ENCODE measurements at regions not wholly inside any gene's neighbourhood (a gene's known extent, or its start where the extent isn't known, plus 50 kb on each side); places are given as distances from the start of the nearest gene placed in this dataset.

GRCh38 chr15:95296643-95297042, 1033.9 kb upstream of the NR2F2 start:
- no peak for DNase-seq

DNA sequence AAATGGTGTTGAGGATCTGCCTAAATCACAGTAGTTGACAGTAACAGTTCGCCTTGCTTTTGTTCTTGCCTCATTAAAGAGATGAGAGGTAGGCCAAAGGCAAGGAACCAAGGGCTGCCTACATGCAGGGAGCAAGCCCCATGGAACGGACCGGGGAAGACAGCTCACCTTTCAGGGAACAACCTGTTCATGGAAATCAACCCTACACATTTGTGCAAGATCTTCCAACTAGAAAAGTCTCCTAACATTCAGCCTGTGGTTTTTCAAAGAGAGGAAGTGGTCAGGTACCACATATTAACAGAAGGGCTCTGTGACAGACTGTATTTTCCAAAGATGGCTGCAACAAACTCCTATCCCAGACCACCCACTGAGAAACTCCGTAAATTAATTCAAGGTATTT, 1031.8 kb upstream of the NR2F2 start:
- no peak for DNase-seq

GRCh38 chr15:95300958-95301357, 1029.5 kb upstream of the NR2F2 start:
- DNase-seq: no peak

DNA sequence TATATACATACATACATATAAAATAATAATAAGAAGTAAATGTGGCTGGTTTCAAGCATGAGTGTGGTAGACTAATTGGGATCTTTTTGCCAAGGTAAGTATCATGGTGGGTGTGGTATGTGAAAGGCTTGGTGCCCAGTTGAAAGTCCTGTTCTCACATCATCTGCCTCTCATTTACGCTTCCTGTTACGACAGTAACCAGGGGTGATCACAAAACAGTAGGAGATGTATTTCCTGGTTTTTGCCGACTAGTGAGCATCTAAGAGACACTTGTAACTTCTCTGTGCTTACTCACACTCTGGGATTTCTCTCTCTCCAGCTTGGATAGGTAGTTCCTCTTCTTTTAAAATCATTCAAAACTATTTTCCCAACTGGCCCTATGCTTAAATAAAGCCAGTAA, 1028.3 kb upstream of the NR2F2 start:
- no peak for DNase-seq

GRCh38 chr15:95302809-95303208, 1027.7 kb upstream of the NR2F2 start:
- DNase-seq: no peak

DNA sequence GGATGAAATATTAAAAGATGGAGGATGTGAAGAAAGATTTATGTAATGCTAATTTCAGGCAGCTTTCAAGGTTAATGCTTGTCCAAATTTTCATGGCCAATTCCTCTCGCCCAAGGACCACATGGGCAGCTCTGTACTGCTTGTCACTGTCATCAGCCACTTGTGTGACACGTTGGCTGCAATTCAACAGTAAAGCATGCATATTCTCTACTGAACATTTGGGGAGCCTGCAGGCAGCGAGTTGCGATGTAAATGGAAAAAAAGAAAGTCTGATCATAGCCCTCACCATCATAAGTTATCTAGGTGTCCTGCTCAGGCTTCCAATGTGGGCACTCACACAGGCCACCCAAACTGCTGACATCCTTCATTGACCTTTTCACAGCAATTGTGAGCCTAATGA, 1026.8 kb upstream of the NR2F2 start:
- DNase-seq: no peak

DNA sequence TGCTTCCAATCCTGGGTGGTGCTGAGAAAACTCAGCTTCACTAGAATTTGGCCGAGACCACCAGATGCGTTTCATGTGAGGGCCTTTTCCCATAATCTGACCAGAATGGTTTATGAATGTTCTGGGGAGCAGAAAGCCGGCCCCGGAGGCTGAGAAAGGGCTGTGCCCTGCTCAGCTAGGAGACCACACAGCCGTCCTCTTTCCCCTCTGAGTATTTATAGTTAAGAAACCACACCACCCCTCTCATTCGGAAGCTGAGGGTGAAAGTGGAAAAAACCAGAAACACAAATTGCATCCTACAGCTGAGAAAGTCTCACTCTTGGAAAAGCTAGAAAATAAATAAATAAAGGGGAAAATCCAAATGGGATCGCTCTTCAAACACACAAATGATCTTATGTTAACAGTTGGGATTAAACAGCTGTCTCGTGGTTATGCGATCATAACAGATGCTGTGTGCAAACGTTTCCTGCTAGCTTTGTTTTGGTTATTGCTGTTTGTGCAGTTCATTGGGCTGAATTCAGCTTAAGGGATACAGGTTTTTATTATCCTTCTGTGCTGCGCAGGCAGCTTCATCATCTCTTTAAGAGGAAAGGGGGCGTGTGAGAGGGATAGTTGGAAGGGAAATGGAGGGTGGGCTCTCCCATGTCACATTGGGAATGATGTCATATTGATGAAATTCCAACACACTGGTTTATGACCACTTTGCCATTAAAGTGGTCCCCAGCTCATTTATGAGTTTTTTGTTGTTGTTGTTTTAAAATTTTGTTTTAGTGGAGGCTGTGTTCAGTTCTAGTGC, 1026.2 kb upstream of the NR2F2 start:
- no peak for DNase-seq

GRCh38 chr15:95304947-95305400, 1025.5 kb upstream of the NR2F2 start:
- DNase-seq: no peak

DNA sequence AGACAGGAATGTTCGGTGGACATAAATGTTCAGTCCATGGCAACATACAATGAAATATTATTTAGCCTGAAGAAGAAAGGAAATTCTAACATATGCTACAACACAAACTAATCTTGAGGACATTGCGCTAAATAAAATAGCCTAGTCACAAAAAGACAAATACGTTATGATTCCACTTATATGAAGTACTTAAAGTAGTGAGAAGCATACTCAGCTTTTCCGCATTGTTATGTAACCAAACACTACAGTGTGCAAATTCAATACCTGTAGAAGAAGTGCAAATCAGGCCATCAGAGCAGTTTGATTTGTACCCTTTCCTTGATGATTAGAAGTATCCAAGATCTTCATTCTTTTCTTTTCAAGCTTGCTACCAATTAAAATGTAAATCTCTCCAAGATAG, 1023.4 kb upstream of the NR2F2 start:
- no peak for DNase-seq

DNA sequence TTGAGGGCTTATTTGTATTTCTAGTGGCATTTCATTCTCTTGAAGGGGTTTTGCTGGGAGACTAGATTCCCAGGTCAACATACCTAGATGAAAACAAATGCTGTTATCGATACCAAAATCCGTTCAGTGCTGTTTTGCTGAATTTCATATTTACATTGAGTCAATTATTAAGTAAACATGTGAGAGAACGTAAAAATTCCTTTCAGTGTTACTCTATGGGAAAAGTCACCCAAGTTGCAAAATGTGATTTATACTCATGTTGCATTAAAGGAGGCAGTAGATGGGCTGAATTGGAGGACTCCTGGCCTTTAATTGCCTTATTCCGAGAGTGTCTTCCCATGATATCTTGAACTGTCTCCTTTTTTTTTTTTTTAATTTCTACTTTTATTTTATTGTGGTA, 1011.3 kb upstream of the NR2F2 start:
- DNase-seq: no peak

GRCh38 chr15:95323796-95324195, 1006.7 kb upstream of the NR2F2 start:
- no peak for DNase-seq

- no peak for DNase-seq
Observed at GRCh38 chr15:95324656-95325055, 1005.8 kb upstream of the NR2F2 start.

DNA sequence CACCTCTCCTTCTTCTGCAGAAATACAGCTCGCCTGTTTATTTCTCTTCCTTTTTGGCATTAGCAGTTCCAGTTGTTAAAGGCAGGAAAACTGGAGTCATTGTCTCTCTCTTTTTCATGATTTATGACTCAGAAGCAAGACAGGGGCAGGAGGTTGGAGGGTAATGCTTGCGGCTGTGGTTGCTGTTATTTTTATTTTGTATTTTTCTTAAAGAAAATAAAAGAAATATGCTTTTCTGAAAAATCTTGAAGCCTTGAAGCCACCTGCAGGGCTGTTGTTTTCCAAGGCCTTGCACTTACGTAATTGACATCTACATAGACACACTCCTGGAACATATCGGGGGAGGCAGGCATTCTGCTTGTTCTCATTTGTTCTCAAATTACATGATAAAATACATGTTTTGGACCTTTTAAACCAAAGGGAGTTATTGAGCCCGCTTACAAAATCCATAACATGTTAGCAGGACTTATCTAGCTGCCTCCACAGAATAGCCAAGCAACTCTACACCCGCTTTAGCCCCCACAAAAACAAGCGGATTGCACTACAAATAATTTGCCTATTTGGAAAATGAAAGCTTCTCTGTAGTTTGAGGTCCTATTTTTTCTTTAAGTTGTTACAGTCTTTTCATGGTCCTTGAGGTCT, 1004.6 kb upstream of the NR2F2 start:
- no peak for DNase-seq

- no peak for DNase-seq
Observed at GRCh38 chr15:95326431-95327182, 1003.9 kb upstream of the NR2F2 start.

DNA sequence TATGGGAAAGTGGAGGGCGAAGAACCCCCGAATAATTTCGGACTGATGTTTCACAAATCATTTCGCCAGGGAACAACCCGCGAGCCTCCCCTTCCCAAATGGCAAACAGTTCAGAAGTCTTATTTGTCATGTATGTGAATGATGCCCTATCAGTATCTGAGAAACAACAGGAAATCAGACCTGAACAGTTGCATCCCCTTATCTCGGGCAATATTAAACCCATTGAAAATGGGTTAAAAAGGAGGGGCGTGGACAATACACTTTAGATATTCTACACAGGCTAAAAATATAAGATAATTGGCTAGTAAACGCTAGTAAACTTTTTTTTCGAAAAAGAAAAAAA, 1003.3 kb upstream of the NR2F2 start:
- no peak for DNase-seq

DNA sequence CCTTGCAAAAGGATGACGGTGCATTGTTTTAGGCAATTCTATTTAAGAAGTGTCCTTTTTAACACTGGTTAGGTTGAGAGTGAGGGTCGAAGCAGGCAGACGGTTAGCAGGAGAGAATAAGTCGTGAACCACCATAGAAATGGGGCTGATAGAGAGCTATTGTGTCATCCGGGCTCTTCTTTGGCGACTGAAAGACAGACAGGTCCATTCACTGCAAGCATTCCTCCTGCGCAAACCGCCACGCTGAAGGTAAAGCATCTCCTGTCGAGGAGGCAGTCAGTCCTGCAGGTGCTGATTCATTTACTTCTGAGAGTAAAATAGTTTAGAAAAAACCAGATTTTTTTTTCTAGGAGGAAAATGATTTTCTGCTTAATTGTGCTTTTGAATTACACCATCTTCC, 1002.8 kb upstream of the NR2F2 start:
- DNase-seq: no peak

- DNase-seq: no peak
Observed at GRCh38 chr15:95328559-95328958, 1001.9 kb upstream of the NR2F2 start.

- DNase-seq: no peak
Observed at GRCh38 chr15:95329362-95329761, 1001.1 kb upstream of the NR2F2 start.

- no peak for DNase-seq
Observed at GRCh38 chr15:95341686-95342085, 988.8 kb upstream of the NR2F2 start.

DNA sequence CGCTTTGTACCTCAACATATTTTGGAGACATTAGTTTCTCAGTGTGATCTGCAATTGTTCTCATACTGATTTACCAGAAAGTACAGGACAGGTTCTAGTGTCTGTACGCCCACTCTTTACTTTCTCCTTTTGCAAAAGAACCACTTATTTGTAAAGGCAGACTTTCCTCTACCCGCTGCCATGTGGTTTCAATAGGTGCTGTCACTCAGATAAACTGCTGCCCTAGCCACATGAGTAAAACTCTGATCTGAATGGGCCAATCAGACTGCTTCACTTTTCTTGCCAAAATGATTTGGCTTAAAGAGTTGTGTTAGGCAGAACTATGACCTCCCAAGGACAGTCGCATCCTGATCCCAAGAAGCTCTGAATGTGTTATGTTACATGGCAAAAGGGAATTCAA, 984.6 kb upstream of the NR2F2 start:
- DNase-seq: no peak

GRCh38 chr15:95346721-95347475, 983.6 kb upstream of the NR2F2 start:
- DNase-seq: no peak

DNA sequence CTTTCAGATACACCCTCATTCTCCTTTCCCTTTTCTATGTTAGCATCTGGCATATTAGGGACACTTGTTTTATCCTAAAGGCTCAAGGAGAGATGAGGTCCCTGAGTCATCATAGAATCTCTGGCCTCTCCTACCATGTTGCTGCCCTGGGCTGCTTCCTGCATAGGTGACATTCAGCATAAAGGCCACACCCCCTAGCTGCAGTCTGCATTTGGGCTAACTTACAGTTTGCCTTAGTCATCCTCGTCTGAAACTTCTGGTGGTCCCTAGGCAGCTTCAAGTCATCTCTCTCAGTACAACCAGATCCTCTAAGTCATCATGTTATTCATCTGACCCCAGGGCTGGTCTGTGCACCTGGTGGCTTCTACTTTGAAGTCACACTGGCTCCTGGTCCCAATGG, 982.7 kb upstream of the NR2F2 start:
- no peak for DNase-seq

DNA sequence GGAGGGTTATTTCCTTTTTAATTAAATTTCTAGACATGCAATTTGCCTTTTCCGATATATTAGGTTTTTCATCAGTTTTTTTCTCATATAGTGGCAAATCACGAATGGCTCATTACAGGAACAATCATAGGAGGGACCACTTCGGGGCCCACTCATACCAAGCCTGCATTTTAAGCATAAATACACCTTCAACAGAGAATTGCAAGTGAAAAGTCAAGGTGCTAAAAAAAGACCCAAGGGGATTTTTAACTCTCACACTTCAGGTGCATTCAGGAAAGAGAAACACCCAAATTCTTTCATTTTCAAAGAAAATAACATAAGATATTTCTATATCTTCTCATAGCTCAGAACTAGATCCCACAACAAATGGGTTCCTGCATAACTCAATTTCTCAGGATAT, 979.6 kb upstream of the NR2F2 start:
- no peak for DNase-seq
